ENCODE measurements at regions not wholly inside any gene's neighbourhood (a gene's known extent, or its start where the extent isn't known, plus 50 kb on each side); places are given as distances from the start of the nearest gene placed in this dataset.

- TF ChIP-seq POLR2A (IDR thresholded peaks at IDR 0.05) (no peak), CTCF (IDR thresholded peaks at IDR 0.05) (no peak)
These were observed 458.6 kb upstream of the ZNF385D start for GRCh38 chr3:22209578-22209977.
